MM.1S (cell line): ENCODE measurements at regions not wholly inside any gene's neighbourhood (a gene's known extent, or its start where the extent isn't known, plus 50 kb on each side); places are given as distances from the start of the nearest gene placed in this dataset.

Source experiments
- DNase-seq: peaks from one replicate; pipeline ENCODE4 v3.0.0-alpha.2; 2015
- H2AFZ ChIP-seq: fragments of 300-600 bp; sonication (generic); 2 replicates; pipeline ENCODE4 v1.6.0; 2016; ENCODE audit warnings: antibody characterized with exemption, low read length
- H3F3A ChIP-seq: fragments of 300-600 bp; sonication (generic); 2 replicates; pipeline ENCODE4 v1.6.1; 2016; ENCODE audit warnings: mild to moderate bottlenecking, antibody characterized with exemption, low read length, moderate library complexity, mixed read lengths; ENCODE audit not compliant: insufficient read depth
- H3K27ac ChIP-seq: fragments of 300-600 bp; sonication (generic); 2 replicates; pipeline ENCODE4 v1.5.1; 2016; ENCODE audit warnings: mild to moderate bottlenecking, low read length
- H3K27me3 ChIP-seq: fragments of 300-600 bp; sonication (generic); replicated peaks from 2 replicates; pipeline ENCODE4 v1.6.0; 2016; ENCODE audit warnings: low read length; ENCODE audit not compliant: insufficient read depth
- H3K36me3 ChIP-seq: fragments of 300-600 bp; sonication (generic); replicated peaks from 2 replicates; pipeline ENCODE4 v1.6.1; 2016; ENCODE audit warnings: mild to moderate bottlenecking, low read length, mixed read lengths; ENCODE audit not compliant: insufficient read depth
- H3K4me1 ChIP-seq: fragments of 300-600 bp; sonication (generic); 2 replicates; pipeline ENCODE4 v1.6.1; 2016; ENCODE audit warnings: low read length, mixed read lengths
- H3K4me2 ChIP-seq: fragments of 300-600 bp; sonication (generic); 2 replicates; pipeline ENCODE4 v1.6.0; 2016; ENCODE audit warnings: low read depth, low read length
- H3K4me3 ChIP-seq: fragments of 300-600 bp; sonication (generic); 2 replicates; pipeline ENCODE4 v1.5.1; 2016; ENCODE audit warnings: low read length, mixed read lengths
- H3K79me2 ChIP-seq: fragments of 300-600 bp; sonication (generic); 2 replicates; pipeline ENCODE4 v1.6.1; 2016; ENCODE audit warnings: mixed run types, low read length, mixed read lengths
- H3K9ac ChIP-seq: fragments of 300-600 bp; sonication (generic); 2 replicates; pipeline ENCODE4 v1.6.1; 2016; ENCODE audit warnings: low read length, mixed read lengths
- H3K9me2 ChIP-seq: fragments of 300-600 bp; sonication (generic); replicated peaks from 2 replicates; pipeline ENCODE4 v1.6.1; 2016; ENCODE audit warnings: mild to moderate bottlenecking, low read length, mixed read lengths; ENCODE audit not compliant: insufficient read depth
- H3K9me3 ChIP-seq: fragments of 300-600 bp; sonication (generic); replicated peaks from 2 replicates; pipeline ENCODE4 v1.6.1; 2016; ENCODE audit warnings: mild to moderate bottlenecking, low read length, mixed read lengths; ENCODE audit not compliant: insufficient read depth
- H4K20me1 ChIP-seq: fragments of 300-600 bp; sonication (generic); 2 replicates; pipeline ENCODE4 v1.6.1; 2016; ENCODE audit warnings: mild to moderate bottlenecking, low read length, moderate library complexity, mixed read lengths; ENCODE audit not compliant: insufficient read depth
- CTCF ChIP-seq: fragments of 300-600 bp; sonication (generic); IDR thresholded peaks from 2 replicates; pipeline ENCODE4 v1.5.1; 2016; ENCODE audit warnings: antibody characterized with exemption, low read length, mixed read lengths
- EZH2 ChIP-seq: fragments of 300-600 bp; sonication (generic); optimal IDR thresholded peaks from 2 replicates; pipeline ENCODE3; 2017; ENCODE audit warnings: low read depth, mild to moderate bottlenecking, antibody characterized with exemption, low read length, mixed read lengths
- EZH2phosphoT487 ChIP-seq: fragments of 300-600 bp; sonication (generic); IDR thresholded peaks from 2 replicates; pipeline ENCODE4 v1.6.1; 2018; ENCODE audit warnings: antibody characterized with exemption, low read length

- no peak for DNase-seq
- H3K27me3 ChIP-seq, result no peaks in the 10 kb centered on the region
- peaks cover 37% of the 10 kb centered on the region for H3K4me1 ChIP-seq
- H3K4me2 ChIP-seq, result no peak overlapping the region
- no peaks in the 10 kb centered on the region for H4K20me1 ChIP-seq
- no peak for TF ChIP-seq EZH2phosphoT487
- no peak for TF ChIP-seq EZH2
- TF ChIP-seq CTCF, result no peak
- H3K4me3 ChIP-seq, result no peak overlapping the region
- H3K9me2 ChIP-seq, result no peaks in the 10 kb centered on the region
- no peaks in the 10 kb centered on the region for H3F3A ChIP-seq
- no peak overlapping the region for H3K27ac ChIP-seq
- no peaks in the 10 kb centered on the region for H3K79me2 ChIP-seq
- H2AFZ ChIP-seq, result no peak overlapping the region
- no peak overlapping the region for H3K9ac ChIP-seq
- no peaks in the 10 kb centered on the region for H3K9me3 ChIP-seq
- no peaks in the 10 kb centered on the region for H3K36me3 ChIP-seq
Measured at GRCh38 chr10:110407301-110408170, 90.2 kb upstream of the DUSP5 start.

- Histone ChIP-seq H3K27me3 (no peaks in the 10 kb centered on the region), H3K36me3 (no peaks in the 10 kb centered on the region), H2AFZ (no peak overlapping the region), H4K20me1 (no peaks in the 10 kb centered on the region), H3K9me2 (no peaks in the 10 kb centered on the region), H3K9me3 (no peaks in the 10 kb centered on the region), H3K79me2 (no peaks in the 10 kb centered on the region), H3K4me2 (no peak overlapping the region), H3K4me1 (peaks cover 45% of the 10 kb centered on the region), H3F3A (peaks cover 6% of the 10 kb centered on the region; the same call in 1 of the 2 replicates), H3K9ac (no peak overlapping the region), H3K4me3 (no peak overlapping the region), H3K27ac (no peak overlapping the region)
- DNase-seq, result no peak
- TF ChIP-seq EZH2phosphoT487 (no peak), EZH2 (no peak), CTCF (no peak)
Measured at GRCh38 chr10:110408203-110408871, 89.4 kb upstream of the DUSP5 start.

DNA sequence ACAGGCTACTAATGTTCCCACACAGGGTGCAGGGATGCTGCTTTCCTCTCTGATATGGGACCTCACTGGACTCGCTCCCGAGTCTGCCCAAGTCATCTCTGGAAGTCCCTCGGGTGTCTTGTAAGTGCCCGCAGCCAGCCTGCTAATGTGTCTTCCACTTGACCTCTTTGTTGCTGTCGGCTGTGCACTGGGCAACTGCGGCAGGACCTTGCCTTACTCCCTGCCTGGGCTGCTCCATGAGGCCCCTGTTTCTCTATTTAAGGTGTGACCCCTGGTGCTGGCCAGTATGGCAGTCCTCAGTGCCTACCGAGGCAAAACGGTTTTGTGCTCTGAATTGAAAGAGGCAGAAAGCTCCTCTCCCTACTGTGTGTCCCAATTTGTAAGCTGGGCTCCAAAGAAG lies 88.8 kb upstream of the DUSP5 start:
- H3K27me3 ChIP-seq, result no peaks in the 10 kb centered on the region
- H4K20me1 ChIP-seq, result no peaks in the 10 kb centered on the region
- H3F3A ChIP-seq, result peaks cover 12% of the 10 kb centered on the region; the same call in 1 of the 2 replicates
- H3K4me2 ChIP-seq, result no peak overlapping the region
- no peak overlapping the region for H3K4me3 ChIP-seq
- TF ChIP-seq EZH2, result no peak
- TF ChIP-seq EZH2phosphoT487, result no peak
- no peak for TF ChIP-seq CTCF
- DNase-seq, result no peak
- no peaks in the 10 kb centered on the region for H3K9me3 ChIP-seq
- H2AFZ ChIP-seq, result no peak overlapping the region
- no peaks in the 10 kb centered on the region for H3K9me2 ChIP-seq
- peaks cover 51% of the 10 kb centered on the region for H3K4me1 ChIP-seq
- no peak overlapping the region for H3K27ac ChIP-seq
- no peaks in the 10 kb centered on the region for H3K79me2 ChIP-seq
- H3K36me3 ChIP-seq, result no peaks in the 10 kb centered on the region
- H3K9ac ChIP-seq, result no peak overlapping the region
